ENCODE measurements at regions not wholly inside any gene's neighbourhood (a gene's known extent, or its start where the extent isn't known, plus 50 kb on each side); places are given as distances from the start of the nearest gene placed in this dataset.
"Not testable (repeated sequence)": the region's sequence is repeated elsewhere in the genome, so short reads cannot be mapped to it uniquely, and the experiment has no call there.

DNA sequence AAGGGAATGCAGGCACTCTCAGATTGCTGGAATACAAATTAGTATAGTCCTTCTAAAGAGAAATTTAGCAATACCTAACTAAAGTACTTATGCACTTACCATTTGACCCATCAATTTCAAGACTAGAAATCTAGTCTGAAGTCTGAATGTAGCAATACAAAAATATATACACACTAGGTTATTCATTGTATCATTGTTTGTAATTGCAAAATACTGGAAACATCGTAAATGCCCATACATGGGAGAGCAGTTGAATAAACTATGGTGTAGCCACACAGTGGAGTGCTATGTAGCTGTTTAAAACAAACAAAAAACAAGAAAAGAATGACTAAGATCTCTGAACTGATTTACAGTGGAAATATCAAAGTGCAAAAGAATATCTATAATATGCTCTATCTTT is 346.4 kb downstream of the ZNF674 start:
- WGBS, 2 experiments (ENCODE audit: extremely low coverage in 2 of 2, insufficient read length in 1 of 2): no CpG with 5 or more reads among the region's 1 CpG
- H2AK5ac ChIP-seq (ENCODE audit: low read depth, low read length): no peak overlapping the region
- no peaks in the 10 kb centered on the region for H3K9me1 ChIP-seq (ENCODE audit: insufficient read depth, low read length)
- DNase-seq (no peak), ATAC-seq (ENCODE audit: low read depth) (no peak)
- BruUV-seq (replicated peaks): no TSS peak
- peaks cover 6% of the 10 kb centered on the region for H3K27me3 ChIP-seq (ENCODE audit: control insufficient read depth, insufficient read depth, low read length)
- H2BK120ac ChIP-seq (ENCODE audit: low read depth, low read length): no peak overlapping the region
- H3K23ac ChIP-seq (ENCODE audit: low read depth, low read length): no peak overlapping the region
- H2BK20ac ChIP-seq (ENCODE audit: low read depth, low read length): no peak overlapping the region
- POLR2A ChIA-PET (ENCODE audit: unreplicated experiment): no interaction called here
- no peak overlapping the region for H2AK9ac ChIP-seq (replicated peaks; ENCODE audit: low read depth, low read length, poor library complexity)
- H3K36me3 ChIP-seq (ENCODE audit: control insufficient read depth, insufficient read depth, low read length): no peaks in the 10 kb centered on the region
- no peak overlapping the region for H3K4ac ChIP-seq (ENCODE audit: low read depth, low read length)
- no peak overlapping the region for H3K4me3 ChIP-seq (ENCODE audit: insufficient read depth, low read depth, low read length)
- H3K4me2 ChIP-seq (ENCODE audit: low read depth, low read length): no peak overlapping the region
- dilution Hi-C loops (cut with HindIII; ENCODE audit: low sequenced_read_pairs, unreplicated experiment): no loop called here
- H3K79me1 ChIP-seq (ENCODE audit: low read depth in 1 of 2, low read length in 2 of 2): no peaks in the 10 kb centered on the region
- CTCF ChIA-PET: no interaction called here
- no peak overlapping the region for H3K27ac ChIP-seq (ENCODE audit: insufficient read depth, low read length)
- H4K91ac ChIP-seq (ENCODE audit: insufficient read depth, low read depth, low read length): no peak overlapping the region
- no peaks in the 10 kb centered on the region for H4K20me1 ChIP-seq (ENCODE audit: insufficient read depth, low read length)
- no peak overlapping the region for H2BK15ac ChIP-seq (ENCODE audit: low read depth, low read length)
- intact Hi-C loops (cut with micrococcal nuclease): no loop called here
- TF ChIP-seq CEBPB (IDR thresholded peaks at IDR 0.05; ENCODE audit: low read depth, low read length): no peak
- TF ChIP-seq, protein P1, sequence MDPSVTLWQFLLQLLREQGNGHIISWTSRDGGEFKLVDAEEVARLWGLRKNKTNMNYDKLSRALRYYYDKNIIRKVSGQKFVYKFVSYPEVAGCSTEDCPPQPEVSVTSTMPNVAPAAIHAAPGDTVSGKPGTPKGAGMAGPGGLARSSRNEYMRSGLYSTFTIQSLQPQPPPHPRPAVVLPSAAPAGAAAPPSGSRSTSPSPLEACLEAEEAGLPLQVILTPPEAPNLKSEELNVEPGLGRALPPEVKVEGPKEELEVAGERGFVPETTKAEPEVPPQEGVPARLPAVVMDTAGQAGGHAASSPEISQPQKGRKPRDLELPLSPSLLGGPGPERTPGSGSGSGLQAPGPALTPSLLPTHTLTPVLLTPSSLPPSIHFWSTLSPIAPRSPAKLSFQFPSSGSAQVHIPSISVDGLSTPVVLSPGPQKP (IDR thresholded peaks at IDR 0.05; ENCODE audit: borderline replicate concordance, low read depth, low read length): no peak
- no peak overlapping the region for H2AFZ ChIP-seq (replicated peaks; ENCODE audit: low read length, poor library complexity)
- H3K4me1 ChIP-seq (ENCODE audit: control insufficient read depth, insufficient read depth, low read length): no peaks in the 10 kb centered on the region
- no peak overlapping the region for H3K9ac ChIP-seq (ENCODE audit: low read depth, low read length)
- no peak overlapping the region for H3K14ac ChIP-seq (replicated peaks; ENCODE audit: low read depth, low read length)
- H4K5ac ChIP-seq (ENCODE audit: low read depth, low read length): no peak overlapping the region
- no peak overlapping the region for H4K8ac ChIP-seq (ENCODE audit: low read depth in 2 of 2, low read length in 2 of 2)
- H2BK5ac ChIP-seq (ENCODE audit: low read depth, low read length, poor library complexity, severe bottlenecking): no peak overlapping the region
- in situ Hi-C loops (cut with MboI; ENCODE audit: low sequenced_read_pairs): no loop called here
- no peak overlapping the region for H3K18ac ChIP-seq (ENCODE audit: low read depth, low read length)
- no peak overlapping the region for H3K56ac ChIP-seq (ENCODE audit: extremely low read depth, insufficient read depth, low read length)
- H3K9me3 ChIP-seq (ENCODE audit: control insufficient read depth, insufficient read depth, low read length): peaks cover 4% of the 10 kb centered on the region; the same call in 1 of the 2 replicates

DNA sequence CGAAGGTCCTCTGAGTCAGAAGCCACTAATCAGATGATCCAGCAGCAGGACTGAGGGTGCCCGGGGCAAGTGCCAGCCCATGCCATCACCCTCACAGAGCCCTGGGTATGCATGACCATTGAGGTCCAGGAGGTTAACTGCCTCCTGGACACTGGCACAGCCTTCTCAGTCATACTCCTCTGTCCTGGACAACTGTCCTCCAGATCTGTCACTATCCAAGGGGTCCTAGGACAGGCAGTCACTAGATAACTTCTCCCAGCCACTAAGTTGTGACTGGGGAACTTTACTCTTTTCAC is 358.5 kb downstream of the ZNF674 start:
- H2BK15ac ChIP-seq (ENCODE audit: low read depth, low read length); in situ Hi-C loops (cut with MboI; ENCODE audit: low sequenced_read_pairs); H2AFZ ChIP-seq (replicated peaks; ENCODE audit: low read length, poor library complexity); H4K91ac ChIP-seq (ENCODE audit: insufficient read depth, low read depth, low read length); H3K18ac ChIP-seq (ENCODE audit: low read depth, low read length); H3K27ac ChIP-seq (ENCODE audit: insufficient read depth, low read length); H3K4me2 ChIP-seq (ENCODE audit: low read depth, low read length); H2AK9ac ChIP-seq (replicated peaks; ENCODE audit: low read depth, low read length, poor library complexity); H3K56ac ChIP-seq (ENCODE audit: extremely low read depth, insufficient read depth, low read length); POLR2A ChIA-PET (ENCODE audit: unreplicated experiment); H4K5ac ChIP-seq (ENCODE audit: low read depth, low read length); DNase-seq; CTCF ChIA-PET; H3K9me3 ChIP-seq (ENCODE audit: control insufficient read depth, insufficient read depth, low read length); ATAC-seq (ENCODE audit: low read depth); H2AK5ac ChIP-seq (ENCODE audit: low read depth, low read length); H3K23ac ChIP-seq (ENCODE audit: low read depth, low read length); H3K4ac ChIP-seq (ENCODE audit: low read depth, low read length); BruUV-seq (replicated peaks); H3K36me3 ChIP-seq (ENCODE audit: control insufficient read depth, insufficient read depth, low read length); H3K14ac ChIP-seq (replicated peaks; ENCODE audit: low read depth, low read length); H3K27me3 ChIP-seq (ENCODE audit: control insufficient read depth, insufficient read depth, low read length); H3K79me1 ChIP-seq (ENCODE audit: low read depth in 1 of 2, low read length in 2 of 2); H2BK20ac ChIP-seq (ENCODE audit: low read depth, low read length); H2BK120ac ChIP-seq (ENCODE audit: low read depth, low read length); H3K4me1 ChIP-seq (ENCODE audit: control insufficient read depth, insufficient read depth, low read length); H3K9me1 ChIP-seq (ENCODE audit: insufficient read depth, low read length); H2BK5ac ChIP-seq (ENCODE audit: low read depth, low read length, poor library complexity, severe bottlenecking); H3K4me3 ChIP-seq (ENCODE audit: insufficient read depth, low read depth, low read length); H3K9ac ChIP-seq (ENCODE audit: low read depth, low read length); H4K8ac ChIP-seq (ENCODE audit: low read depth in 2 of 2, low read length in 2 of 2); dilution Hi-C loops (cut with HindIII; ENCODE audit: low sequenced_read_pairs, unreplicated experiment); intact Hi-C loops (cut with micrococcal nuclease); H4K20me1 ChIP-seq (ENCODE audit: insufficient read depth, low read length): not testable (repeated sequence)
- WGBS, 2 experiments (ENCODE audit: extremely low coverage in 2 of 2, insufficient read length in 1 of 2): no CpG with 5 or more reads among the region's 2 CpGs

Measured in IMR-90 (cell line).